ENCODE measurements at regions not wholly inside any gene's neighbourhood (a gene's known extent, or its start where the extent isn't known, plus 50 kb on each side); places are given as distances from the start of the nearest gene placed in this dataset.
A peak's percentile ranks its signal among the peaks of the same experiment; 100 is the strongest.

DNA sequence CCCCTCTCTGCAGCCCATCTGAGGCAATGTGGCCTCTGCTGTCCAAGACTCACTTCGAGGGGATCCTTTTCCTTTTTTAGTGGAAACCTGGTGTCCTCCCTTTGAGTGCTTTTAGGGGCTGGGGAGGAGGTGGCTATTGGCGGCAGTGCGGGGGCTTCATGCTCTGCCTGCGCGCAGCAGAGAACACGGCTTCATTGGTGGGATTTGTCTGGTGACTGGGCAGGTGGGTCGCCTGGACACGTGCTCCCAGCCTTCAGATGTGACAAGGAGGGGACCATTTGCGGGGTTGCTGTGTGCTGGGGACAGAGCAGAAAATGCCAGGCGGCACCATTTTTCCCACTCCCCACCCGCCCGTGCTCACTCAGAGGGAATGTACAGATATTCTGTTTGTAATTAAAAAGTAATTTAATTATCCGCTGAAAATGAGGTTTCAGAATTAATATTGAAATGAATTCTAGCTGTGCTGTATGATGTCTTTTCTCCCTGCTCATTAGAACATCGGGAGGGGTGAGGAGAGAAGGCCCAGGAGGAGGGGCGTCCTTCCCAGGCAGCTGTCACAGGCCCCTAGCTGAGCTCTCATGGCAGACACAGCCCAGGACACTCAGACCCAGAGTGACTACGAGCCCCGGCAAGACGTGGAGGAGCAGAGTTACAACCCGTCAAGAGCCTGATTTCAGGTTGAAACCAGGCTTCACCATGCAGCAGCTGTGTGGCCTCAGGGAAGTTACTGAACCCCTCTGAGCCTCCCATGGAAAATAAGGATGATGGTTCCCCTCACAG lies 417.2 kb upstream of the SULF2 start:
- Histone ChIP-seq H3K27ac (no peak overlapping the region), H3K9me3 (replicated peaks) (no peaks in the 10 kb centered on the region), H3K4me1 (replicated peaks) (no peaks in the 10 kb centered on the region), H3K4me3 (no peak overlapping the region), H3K27me3 (replicated peaks) (no peaks in the 10 kb centered on the region), H3K36me3 (no peaks in the 10 kb centered on the region)
- DNase-seq (ENCODE audit: low read depth in 1 of 2, low spot score in 2 of 2): no peak

DNA sequence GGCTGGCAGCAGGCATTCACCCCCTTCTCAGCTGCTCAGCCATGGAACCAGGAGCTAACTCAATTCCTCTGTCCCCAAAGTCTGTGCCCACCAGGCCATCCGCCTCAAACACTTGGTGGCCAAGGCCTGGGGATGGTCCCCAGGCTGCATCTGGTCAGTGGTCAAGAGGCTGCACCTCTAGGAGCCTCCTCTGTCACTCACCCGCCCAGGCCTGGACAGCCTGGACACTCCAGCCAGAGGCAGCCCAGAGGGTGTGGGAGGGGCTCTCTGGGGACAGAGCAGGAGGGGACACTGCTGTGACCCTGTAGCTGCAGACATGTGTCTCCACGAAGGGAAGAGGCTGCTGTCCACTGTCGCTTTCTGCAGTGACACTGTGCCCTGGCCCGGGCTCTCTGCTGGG lies 416.6 kb upstream of the SULF2 start:
- no peak for DNase-seq (ENCODE audit: low read depth in 1 of 2, low spot score in 2 of 2)
- Histone ChIP-seq H3K4me1 (replicated peaks) (no peaks in the 10 kb centered on the region), H3K4me3 (no peak overlapping the region), H3K27ac (no peak overlapping the region), H3K36me3 (no peaks in the 10 kb centered on the region), H3K9me3 (replicated peaks) (no peaks in the 10 kb centered on the region), H3K27me3 (replicated peaks) (no peaks in the 10 kb centered on the region)

- Histone ChIP-seq H3K4me1 (replicated peaks) (no peaks in the 10 kb centered on the region), H3K9me3 (replicated peaks) (no peaks in the 10 kb centered on the region), H3K27me3 (replicated peaks) (no peaks in the 10 kb centered on the region), H3K4me3 (no peak overlapping the region), H3K27ac (no peak overlapping the region), H3K36me3 (no peaks in the 10 kb centered on the region)
- no peak for DNase-seq (ENCODE audit: low read depth in 1 of 2, low spot score in 2 of 2)
Measured at GRCh38 chr20:48201188-48201587, 415.9 kb upstream of the SULF2 start.

DNA sequence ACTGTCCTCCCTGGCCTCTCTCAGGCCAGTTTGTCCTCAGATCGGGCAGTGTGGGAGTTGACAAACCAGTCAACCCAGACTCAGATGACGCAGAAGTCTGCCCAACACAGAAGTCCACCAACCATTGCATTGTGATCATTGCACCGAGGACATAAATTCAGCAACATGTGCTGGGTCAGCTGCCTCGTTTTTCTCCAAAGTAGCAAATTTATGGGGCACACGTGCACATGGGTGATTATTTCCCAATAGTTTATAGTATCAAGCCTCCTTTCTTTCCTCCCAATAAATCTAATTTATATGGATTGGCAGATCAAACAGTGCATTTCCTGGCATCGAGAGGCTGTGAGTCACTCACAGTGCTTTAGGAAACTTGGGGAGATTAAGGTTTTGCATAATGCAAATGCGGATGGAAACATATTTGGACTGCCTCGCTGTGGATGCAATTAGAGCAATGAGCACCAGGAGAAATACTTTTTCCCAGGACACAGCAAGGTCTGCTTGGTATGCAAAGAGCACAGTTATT lies 413.7 kb upstream of the SULF2 start:
- Histone ChIP-seq H3K27ac (no peak overlapping the region), H3K36me3 (no peaks in the 10 kb centered on the region), H3K4me3 (no peak overlapping the region), H3K27me3 (replicated peaks) (no peaks in the 10 kb centered on the region), H3K9me3 (replicated peaks) (no peaks in the 10 kb centered on the region), H3K4me1 (replicated peaks) (no peaks in the 10 kb centered on the region)
- no peak for DNase-seq (ENCODE audit: low read depth in 1 of 2, low spot score in 2 of 2)

DNA sequence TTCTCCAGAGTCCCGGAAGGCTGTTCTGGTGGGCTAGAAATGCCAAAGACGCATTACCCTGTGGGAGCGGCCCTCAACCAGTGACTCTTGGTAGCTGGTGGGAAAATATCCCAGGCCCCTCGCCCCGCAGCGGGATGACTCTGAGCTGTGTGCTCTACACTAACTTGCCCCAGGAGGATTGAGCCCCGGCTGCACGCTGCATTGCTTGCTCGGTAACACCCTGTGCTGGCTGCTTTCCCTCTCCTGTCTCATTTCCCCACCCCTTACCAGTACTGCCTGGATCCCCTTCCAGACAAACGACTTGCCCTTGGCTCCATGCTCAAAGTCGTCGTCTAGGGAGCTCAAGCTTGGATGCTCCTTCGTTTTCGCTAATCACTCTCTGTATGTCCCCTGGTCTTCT lies 411.8 kb upstream of the SULF2 start:
- Histone ChIP-seq H3K27me3 (replicated peaks) (no peaks in the 10 kb centered on the region), H3K27ac (no peak overlapping the region), H3K4me1 (replicated peaks) (no peaks in the 10 kb centered on the region), H3K4me3 (no peak overlapping the region), H3K36me3 (no peaks in the 10 kb centered on the region), H3K9me3 (replicated peaks) (no peaks in the 10 kb centered on the region)
- DNase-seq (ENCODE audit: low read depth in 1 of 2, low spot score in 2 of 2): no peak

GRCh38 chr20:48196486-48196885 lies 411.2 kb upstream of the SULF2 start:
- H3K27ac ChIP-seq: no peak overlapping the region
- H3K4me1 ChIP-seq (replicated peaks): no peaks in the 10 kb centered on the region
- H3K4me3 ChIP-seq: no peak overlapping the region
- no peaks in the 10 kb centered on the region for H3K9me3 ChIP-seq (replicated peaks)
- H3K27me3 ChIP-seq (replicated peaks): no peaks in the 10 kb centered on the region
- H3K36me3 ChIP-seq: no peaks in the 10 kb centered on the region
- no peak for DNase-seq (ENCODE audit: low read depth in 1 of 2, low spot score in 2 of 2)

- H3K9me3 ChIP-seq (replicated peaks): no peaks in the 10 kb centered on the region
- no peak overlapping the region for H3K4me3 ChIP-seq
- H3K27me3 ChIP-seq (replicated peaks): no peaks in the 10 kb centered on the region
- H3K27ac ChIP-seq: no peak overlapping the region
- no peaks in the 10 kb centered on the region for H3K4me1 ChIP-seq (replicated peaks)
- DNase-seq (ENCODE audit: low read depth in 1 of 2, low spot score in 2 of 2): no peak
- H3K36me3 ChIP-seq: no peaks in the 10 kb centered on the region
Measured at GRCh38 chr20:48196001-48196400, 410.7 kb upstream of the SULF2 start.

DNA sequence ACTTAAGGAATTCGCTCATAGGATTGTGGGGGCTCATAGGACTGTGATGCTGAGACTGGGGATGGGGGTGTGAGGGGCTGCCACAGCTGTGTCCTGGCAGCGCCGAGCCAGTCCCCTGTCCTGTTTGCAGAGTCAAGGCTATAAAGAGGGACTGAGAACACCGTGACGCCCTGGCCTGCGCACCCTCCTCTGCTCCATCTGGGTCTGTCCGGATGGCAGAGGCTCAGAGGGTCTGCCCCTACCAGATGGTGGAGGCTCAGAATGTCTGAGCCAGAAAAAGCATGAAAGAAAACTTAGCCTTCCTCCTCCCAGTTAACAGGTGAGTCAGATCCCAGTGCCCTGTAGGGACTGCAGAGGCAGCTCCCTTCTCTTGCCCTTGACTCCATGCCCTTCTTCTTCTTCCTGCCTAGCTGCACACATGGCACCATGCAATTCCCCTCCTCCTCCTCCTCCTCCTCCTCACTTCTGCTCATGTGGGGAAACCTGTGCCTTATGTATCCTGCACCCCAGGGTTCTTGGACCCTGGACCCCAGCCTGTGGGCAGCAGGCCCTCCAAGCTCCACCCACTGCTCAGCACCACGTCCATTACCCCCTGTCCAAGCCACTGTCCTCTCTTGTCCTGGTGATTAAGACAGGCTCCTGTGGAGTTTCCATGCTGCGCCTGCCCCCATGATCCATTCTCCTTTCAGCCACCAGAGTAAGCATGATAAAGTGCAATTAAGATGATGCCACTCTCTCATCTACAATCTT lies 410.0 kb upstream of the SULF2 start:
- H3K36me3 ChIP-seq: no peaks in the 10 kb centered on the region
- no peaks in the 10 kb centered on the region for H3K4me1 ChIP-seq (replicated peaks)
- no peak overlapping the region for H3K4me3 ChIP-seq
- no peaks in the 10 kb centered on the region for H3K9me3 ChIP-seq (replicated peaks)
- no peak overlapping the region for H3K27ac ChIP-seq
- H3K27me3 ChIP-seq (replicated peaks): no peaks in the 10 kb centered on the region
- DNase-seq (ENCODE audit: low read depth in 1 of 2, low spot score in 2 of 2): no peak

DNA sequence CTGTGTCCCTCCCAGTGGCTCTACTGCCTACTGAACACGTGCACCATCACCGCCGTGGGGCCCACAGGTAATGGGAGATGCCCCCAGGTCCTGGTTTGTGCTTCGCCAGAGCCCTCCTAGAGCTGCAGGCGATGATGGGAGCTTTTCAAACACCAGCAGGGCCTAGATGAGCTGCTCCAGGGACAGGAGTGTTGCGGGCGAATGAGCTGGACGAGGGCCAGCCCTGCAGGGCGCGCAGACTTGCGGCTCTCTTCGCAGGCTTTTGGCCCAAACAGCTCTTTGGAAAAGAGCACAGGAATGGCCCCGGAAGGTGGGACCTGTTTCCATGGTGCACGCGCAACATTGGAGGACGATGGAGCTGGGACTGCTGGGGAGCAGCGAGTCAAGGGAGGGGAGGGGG lies 409.3 kb upstream of the SULF2 start:
- no peak for DNase-seq (ENCODE audit: low read depth in 1 of 2, low spot score in 2 of 2)
- no peaks in the 10 kb centered on the region for H3K9me3 ChIP-seq (replicated peaks)
- no peak overlapping the region for H3K4me3 ChIP-seq
- no peaks in the 10 kb centered on the region for H3K36me3 ChIP-seq
- H3K27me3 ChIP-seq (replicated peaks): no peaks in the 10 kb centered on the region
- no peaks in the 10 kb centered on the region for H3K4me1 ChIP-seq (replicated peaks)
- no peak overlapping the region for H3K27ac ChIP-seq

GRCh38 chr20:48193627-48194425 lies 408.5 kb upstream of the SULF2 start:
- no peak for DNase-seq (ENCODE audit: low read depth in 1 of 2, low spot score in 2 of 2)
- no peak overlapping the region for H3K27ac ChIP-seq
- no peaks in the 10 kb centered on the region for H3K36me3 ChIP-seq
- H3K4me3 ChIP-seq: no peak overlapping the region
- peaks cover 6% of the 10 kb centered on the region; the same call in 1 of the 2 replicates for H3K4me1 ChIP-seq (replicated peaks)
- H3K27me3 ChIP-seq (replicated peaks): no peaks in the 10 kb centered on the region
- H3K9me3 ChIP-seq (replicated peaks): no peaks in the 10 kb centered on the region

DNA sequence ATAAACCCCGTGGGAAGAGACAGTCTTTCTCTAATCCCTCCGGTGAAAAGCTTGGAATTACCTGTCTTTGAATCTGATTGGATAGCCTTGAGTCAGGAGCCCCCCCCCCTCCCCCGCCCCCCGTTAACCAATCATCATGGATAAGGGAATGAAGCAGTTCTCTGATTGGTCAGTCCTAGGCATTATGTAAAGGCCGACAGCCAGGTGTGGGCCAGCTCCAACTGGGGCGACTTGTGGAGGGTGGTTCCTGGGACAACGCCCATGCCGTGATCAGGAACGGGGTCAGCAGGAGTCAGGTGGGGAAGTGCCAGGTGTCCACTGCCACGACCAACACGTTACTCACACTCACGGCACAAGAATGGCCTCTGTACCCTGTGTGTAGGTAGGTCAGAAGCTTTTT lies 406.8 kb upstream of the SULF2 start:
- H3K27me3 ChIP-seq (replicated peaks): no peaks in the 10 kb centered on the region
- no peaks in the 10 kb centered on the region for H3K9me3 ChIP-seq (replicated peaks)
- H3K27ac ChIP-seq: no peak overlapping the region
- peaks cover 19% of the 10 kb centered on the region for H3K4me1 ChIP-seq (replicated peaks)
- no peaks in the 10 kb centered on the region for H3K36me3 ChIP-seq
- DNase-seq (ENCODE audit: low read depth in 1 of 2, low spot score in 2 of 2): no peak
- H3K4me3 ChIP-seq: no peak overlapping the region

DNA sequence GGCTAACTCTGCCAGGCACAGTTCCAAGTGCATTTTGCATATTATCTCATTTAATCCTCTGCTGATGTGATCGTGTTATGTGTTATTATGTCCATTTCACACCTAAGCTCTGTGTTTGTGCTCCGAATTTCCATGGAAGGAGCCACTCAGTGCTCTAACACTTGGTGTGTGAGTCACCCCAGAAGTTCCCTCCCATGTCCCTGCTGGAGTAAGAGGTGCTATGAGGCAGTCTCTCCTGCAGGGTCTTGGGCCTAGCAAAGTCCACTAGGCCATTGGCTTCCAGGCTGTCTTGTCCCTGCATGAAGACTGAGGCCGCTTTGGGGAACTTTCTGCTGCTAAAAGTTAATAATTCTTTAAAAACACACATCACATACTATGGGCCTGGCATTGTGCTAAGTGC lies 405.9 kb upstream of the SULF2 start:
- Histone ChIP-seq H3K4me1 (replicated peaks) (peaks cover 25% of the 10 kb centered on the region), H3K4me3 (no peak overlapping the region), H3K9me3 (replicated peaks) (no peaks in the 10 kb centered on the region), H3K36me3 (no peaks in the 10 kb centered on the region), H3K27ac (no peak overlapping the region), H3K27me3 (replicated peaks) (no peaks in the 10 kb centered on the region)
- DNase-seq (ENCODE audit: low read depth in 1 of 2, low spot score in 2 of 2): no peak

GRCh38 chr20:48190757-48191156 lies 405.5 kb upstream of the SULF2 start:
- no peaks in the 10 kb centered on the region for H3K27me3 ChIP-seq (replicated peaks)
- no peak for DNase-seq (ENCODE audit: low read depth in 1 of 2, low spot score in 2 of 2)
- peaks cover 25% of the 10 kb centered on the region for H3K4me1 ChIP-seq (replicated peaks)
- no peak overlapping the region for H3K27ac ChIP-seq
- no peaks in the 10 kb centered on the region for H3K36me3 ChIP-seq
- H3K9me3 ChIP-seq (replicated peaks): no peaks in the 10 kb centered on the region
- H3K4me3 ChIP-seq: no peak overlapping the region

DNA sequence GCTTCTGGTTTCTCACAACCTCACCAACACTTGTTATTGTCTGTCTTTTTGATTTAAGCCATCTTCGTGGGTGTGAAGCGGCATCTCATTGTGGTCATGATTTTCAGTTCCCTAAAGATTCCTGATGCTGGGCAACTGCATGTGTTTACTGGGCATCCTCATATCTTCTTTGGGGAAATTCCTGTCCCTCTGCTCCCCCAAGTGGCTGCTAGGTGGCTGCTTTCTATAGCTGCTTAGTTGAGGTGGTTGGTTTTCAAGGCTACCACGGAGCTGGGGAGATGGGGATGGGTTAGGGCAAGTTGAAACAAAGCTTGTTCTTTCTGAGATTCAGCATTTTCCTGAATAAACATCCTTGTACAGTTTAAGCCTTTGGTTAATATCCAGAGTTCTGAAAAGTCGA lies 403.9 kb upstream of the SULF2 start:
- Histone ChIP-seq H3K27me3 (replicated peaks) (no peaks in the 10 kb centered on the region), H3K36me3 (no peaks in the 10 kb centered on the region), H3K9me3 (replicated peaks) (no peaks in the 10 kb centered on the region), H3K4me3 (no peak overlapping the region), H3K4me1 (replicated peaks) (peaks cover 25% of the 10 kb centered on the region), H3K27ac (no peak overlapping the region)
- peak in 1 of 2 experiments; percentile 43 for DNase-seq (ENCODE audit: low read depth in 1 of 2, low spot score in 2 of 2)

All from SJSA1 (cell line).